WTC11 (cell line): ENCODE measurements at regions not wholly inside any gene's neighbourhood (a gene's known extent, or its start where the extent isn't known, plus 50 kb on each side); places are given as distances from the start of the nearest gene placed in this dataset.

ENCODE experiments used
- ATAC-seq: fragments of 200-7000 bp; cut with Tn5 transposase; 2 replicates; pipeline ENCODE4 v1.10.0; 2021; ENCODE audit warnings: mild to moderate bottlenecking, moderate library complexity
- CTCF ChIA-PET: fragments of 300-600 bp; sonication (Branson Sonifier 250); formaldehyde crosslinking; loops from one replicate; lab custom pipeline; 2021; ENCODE audit warnings: antibody characterized with exemption; lab: Charles Lee
- POLR2A ChIA-PET: fragments of 350-600 bp; sonication (Branson Sonifier 250); formaldehyde crosslinking; loops from one replicate; lab custom pipeline; 2021; ENCODE audit warnings: antibody characterized with exemption; lab: Charles Lee
- DNase-seq: peaks from one replicate; pipeline ENCODE4 v3.0.0; 2021; ENCODE audit warnings: low spot score
- H3K27ac Mint-ChIP-seq: 2 replicates; pipeline ENCODE4 v1.8.0; 2021; ENCODE audit warnings: mixed read lengths
- H3K27me3 Mint-ChIP-seq: 2 replicates; pipeline ENCODE4 v1.8.0; 2021; ENCODE audit warnings: low read depth, mild to moderate bottlenecking, moderate library complexity, mixed read lengths
- H3K36me3 Mint-ChIP-seq: 2 replicates; pipeline ENCODE4 v1.8.0; 2021; ENCODE audit warnings: mixed read lengths
- H3K4me1 Mint-ChIP-seq: 2 replicates; pipeline ENCODE4 v1.8.0; 2022; ENCODE audit warnings: mixed read lengths
- H3K4me3 Mint-ChIP-seq: 2 replicates; pipeline ENCODE4 v1.8.0; 2021; ENCODE audit warnings: mild to moderate bottlenecking, moderate library complexity, mixed read lengths
- H3K9me3 Mint-ChIP-seq: 2 replicates; pipeline ENCODE4 v1.8.0; 2021; ENCODE audit warnings: mixed read lengths
- AFF4 ChIP-seq: sonication (generic); formaldehyde crosslinking; IDR thresholded peaks from 2 replicates; pipeline ENCODE4 v1.8.1; 2023; ENCODE audit warnings: mild to moderate bottlenecking, missing genetic modification reagents, borderline replicate concordance
- ATF1 ChIP-seq: sonication (generic); formaldehyde crosslinking; IDR thresholded peaks from 2 replicates; pipeline ENCODE4 v1.8.1; 2023; ENCODE audit warnings: mild to moderate bottlenecking, moderate library complexity, missing genetic modification reagents
- ATF2 ChIP-seq: sonication (generic); formaldehyde crosslinking; IDR thresholded peaks from 2 replicates; pipeline ENCODE4 v1.8.1; 2022; ENCODE audit warnings: low read depth, missing genetic modification reagents, borderline replicate concordance
- ATF6 ChIP-seq: sonication (generic); formaldehyde crosslinking; IDR thresholded peaks from 2 replicates; pipeline ENCODE4 v1.8.1; 2023; ENCODE audit warnings: mild to moderate bottlenecking, missing genetic modification reagents
- CBFB ChIP-seq: sonication (generic); formaldehyde crosslinking; IDR thresholded peaks from 2 replicates; pipeline ENCODE4 v1.8.1; 2022; ENCODE audit warnings: mild to moderate bottlenecking, low read depth, missing genetic modification reagents
- FOXP1 ChIP-seq: sonication (generic); formaldehyde crosslinking; IDR thresholded peaks from 2 replicates; pipeline ENCODE4 v1.8.0; 2022; ENCODE audit warnings: missing genetic modification reagents, mild to moderate bottlenecking, moderate library complexity, borderline replicate concordance
- JUN ChIP-seq: sonication (generic); formaldehyde crosslinking; IDR thresholded peaks from 2 replicates; pipeline ENCODE4 v1.8.0; 2023; ENCODE audit warnings: mild to moderate bottlenecking, missing genetic modification reagents
- NFE2L1 ChIP-seq: sonication (generic); formaldehyde crosslinking; IDR thresholded peaks from 2 replicates; pipeline ENCODE4 v1.8.1; 2023; ENCODE audit warnings: missing genetic modification reagents
- NR1H2 ChIP-seq: sonication (generic); formaldehyde crosslinking; IDR thresholded peaks from 2 replicates; pipeline ENCODE4 v1.9.0; 2021; ENCODE audit warnings: mild to moderate bottlenecking, moderate library complexity, missing genetic modification reagents
- PRRX2 ChIP-seq: fragments of 250-450 bp; sonication (Bioruptor Pico); IDR thresholded peaks from 2 replicates; pipeline ENCODE4 v1.8.0; 2021; ENCODE audit warnings: mild to moderate bottlenecking
- ZBTB21 ChIP-seq: sonication (generic); formaldehyde crosslinking; IDR thresholded peaks from 2 replicates; pipeline ENCODE4 v1.8.1; 2023; ENCODE audit warnings: mild to moderate bottlenecking, missing genetic modification reagents, borderline replicate concordance
- ZNF219 ChIP-seq: sonication (generic); formaldehyde crosslinking; IDR thresholded peaks from 2 replicates; pipeline ENCODE4 v1.8.0; 2023; ENCODE audit warnings: missing genetic modification reagents, mild to moderate bottlenecking, borderline replicate concordance
- ZNF416 ChIP-seq: fragments of 250-450 bp; sonication (Bioruptor Pico); IDR thresholded peaks from 2 replicates; pipeline ENCODE4 v1.9.0; 2021; ENCODE audit warnings: mild to moderate bottlenecking, inconsistent platforms
- ZNF423 ChIP-seq: fragments of 250-450 bp; sonication (Bioruptor Pico); IDR thresholded peaks from 2 replicates; pipeline ENCODE4 v2.1.2; 2022; ENCODE audit warnings: mild to moderate bottlenecking, moderate library complexity
- TF ChIP-seq, protein P1 (sequence below): sonication (generic); formaldehyde crosslinking; IDR thresholded peaks from 2 replicates; pipeline ENCODE4 v1.8.0; 2023; ENCODE audit warnings: missing genetic modification reagents, mild to moderate bottlenecking, borderline replicate concordance

DNA sequence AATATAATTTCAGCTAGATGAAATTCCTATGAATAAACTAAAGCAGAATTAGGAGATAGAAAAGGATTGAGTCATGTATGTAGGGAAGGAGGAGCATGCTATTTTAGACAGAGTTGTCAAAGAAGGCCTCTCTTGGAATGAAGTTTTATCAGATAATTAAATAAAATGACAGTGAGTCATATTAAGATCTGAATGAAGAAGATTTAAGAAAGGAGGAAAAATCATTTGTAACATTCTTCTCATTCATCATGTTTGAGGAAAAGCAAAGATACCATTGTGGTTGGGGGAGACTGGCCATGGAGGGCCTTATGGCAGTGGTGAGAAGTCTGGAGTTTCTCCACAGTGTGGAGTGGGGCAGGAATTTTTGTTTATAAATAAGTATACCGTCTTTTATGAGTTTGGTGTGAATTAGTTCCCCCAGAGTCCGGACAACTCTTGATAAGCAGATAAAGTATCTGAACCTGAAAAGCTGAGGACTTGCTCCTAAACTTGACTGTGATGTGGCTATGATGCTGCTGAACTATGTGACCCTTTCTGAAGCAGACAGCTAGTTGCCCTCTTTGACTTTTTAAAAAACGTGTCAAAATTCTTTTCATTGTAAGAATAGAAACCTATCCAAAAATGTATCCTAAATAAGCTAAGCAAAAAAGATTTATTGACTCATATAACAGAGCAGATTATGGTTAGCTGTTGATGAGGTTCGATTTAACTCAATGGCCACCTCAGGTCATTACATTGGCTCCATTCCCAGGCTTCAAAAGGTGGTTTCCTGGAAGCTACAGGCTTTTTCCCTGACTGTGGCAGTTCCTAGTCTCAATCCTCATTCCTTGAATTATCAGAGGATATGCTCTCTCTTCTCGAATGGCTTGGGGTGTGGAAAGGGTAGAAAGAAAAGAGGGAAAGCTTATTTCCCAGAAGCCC is 90.8 kb downstream of the LHX9 start (continued):
- TF ChIP-seq ATF6 (CRISPR knock-in tag), result no peak
- TF ChIP-seq, all 79 proteins: peak for 0

DNA sequence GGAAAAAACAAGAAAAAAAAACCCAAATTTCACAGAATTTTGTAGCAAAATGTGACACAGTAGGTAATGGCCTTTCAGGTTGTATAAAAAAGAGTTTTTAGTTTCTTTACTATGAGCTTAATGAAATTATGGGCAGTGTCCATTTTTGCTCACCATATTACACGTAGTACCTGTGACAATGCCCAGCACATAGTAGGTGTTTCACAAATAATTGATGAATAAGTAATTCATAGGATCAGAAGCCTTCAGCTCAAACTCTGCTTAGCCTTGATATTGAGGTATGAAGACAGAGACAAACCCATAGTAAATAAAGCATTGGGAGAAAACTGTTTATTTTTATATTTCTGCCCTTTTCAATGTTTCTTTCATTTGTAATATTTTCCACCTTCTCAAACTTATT is 97.2 kb downstream of the LHX9 start:
- CTCF ChIA-PET, result no interaction called here
- peaks cover 23% of the 10 kb centered on the region for H3K9me3 Mint-ChIP-seq
- no peaks in the 10 kb centered on the region for H3K27me3 Mint-ChIP-seq
- peaks cover 6% of the 10 kb centered on the region for H3K4me1 Mint-ChIP-seq
- POLR2A ChIA-PET, result no interaction called here
- TF ChIP-seq JUN (CRISPR knock-in tag) (no peak), CBFB (CRISPR knock-in tag) (no peak), ZBTB21 (no peak), NR1H2 (CRISPR knock-in tag) (no peak), FOXP1 (no peak), PRRX2 (no peak), ZNF416 (no peak), ZNF423 (CRISPR knock-in tag) (no peak), ATF2 (CRISPR knock-in tag) (no peak), ATF1 (CRISPR knock-in tag) (no peak), NFE2L1 (CRISPR knock-in tag) (no peak), AFF4 (CRISPR knock-in tag) (no peak), ZNF219 (CRISPR knock-in tag) (no peak)
- TF ChIP-seq, protein P1, sequence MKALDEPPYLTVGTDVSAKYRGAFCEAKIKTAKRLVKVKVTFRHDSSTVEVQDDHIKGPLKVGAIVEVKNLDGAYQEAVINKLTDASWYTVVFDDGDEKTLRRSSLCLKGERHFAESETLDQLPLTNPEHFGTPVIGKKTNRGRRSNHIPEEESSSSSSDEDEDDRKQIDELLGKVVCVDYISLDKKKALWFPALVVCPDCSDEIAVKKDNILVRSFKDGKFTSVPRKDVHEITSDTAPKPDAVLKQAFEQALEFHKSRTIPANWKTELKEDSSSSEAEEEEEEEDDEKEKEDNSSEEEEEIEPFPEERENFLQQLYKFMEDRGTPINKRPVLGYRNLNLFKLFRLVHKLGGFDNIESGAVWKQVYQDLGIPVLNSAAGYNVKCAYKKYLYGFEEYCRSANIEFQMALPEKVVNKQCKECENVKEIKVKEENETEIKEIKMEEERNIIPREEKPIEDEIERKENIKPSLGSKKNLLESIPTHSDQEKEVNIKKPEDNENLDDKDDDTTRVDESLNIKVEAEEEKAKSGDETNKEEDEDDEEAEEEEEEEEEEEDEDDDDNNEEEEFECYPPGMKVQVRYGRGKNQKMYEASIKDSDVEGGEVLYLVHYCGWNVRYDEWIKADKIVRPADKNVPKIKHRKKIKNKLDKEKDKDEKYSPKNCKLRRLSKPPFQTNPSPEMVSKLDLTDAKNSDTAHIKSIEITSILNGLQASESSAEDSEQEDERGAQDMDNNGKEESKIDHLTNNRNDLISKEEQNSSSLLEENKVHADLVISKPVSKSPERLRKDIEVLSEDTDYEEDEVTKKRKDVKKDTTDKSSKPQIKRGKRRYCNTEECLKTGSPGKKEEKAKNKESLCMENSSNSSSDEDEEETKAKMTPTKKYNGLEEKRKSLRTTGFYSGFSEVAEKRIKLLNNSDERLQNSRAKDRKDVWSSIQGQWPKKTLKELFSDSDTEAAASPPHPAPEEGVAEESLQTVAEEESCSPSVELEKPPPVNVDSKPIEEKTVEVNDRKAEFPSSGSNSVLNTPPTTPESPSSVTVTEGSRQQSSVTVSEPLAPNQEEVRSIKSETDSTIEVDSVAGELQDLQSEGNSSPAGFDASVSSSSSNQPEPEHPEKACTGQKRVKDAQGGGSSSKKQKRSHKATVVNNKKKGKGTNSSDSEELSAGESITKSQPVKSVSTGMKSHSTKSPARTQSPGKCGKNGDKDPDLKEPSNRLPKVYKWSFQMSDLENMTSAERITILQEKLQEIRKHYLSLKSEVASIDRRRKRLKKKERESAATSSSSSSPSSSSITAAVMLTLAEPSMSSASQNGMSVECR (CRISPR knock-in tag), result no peak
- no peak for DNase-seq
- H3K27ac Mint-ChIP-seq, result no peak overlapping the region
- H3K36me3 Mint-ChIP-seq, result peaks cover 13% of the 10 kb centered on the region
- no peak for ATAC-seq
- H3K4me3 Mint-ChIP-seq, result no peak overlapping the region
